ENCODE measurements at regions not wholly inside any gene's neighbourhood (a gene's known extent, or its start where the extent isn't known, plus 50 kb on each side); places are given as distances from the start of the nearest gene placed in this dataset.

- no peak for TF ChIP-seq CTCF (IDR thresholded peaks at IDR 0.05; ENCODE audit: extremely low read depth in 1 of 2, insufficient read depth in 1 of 2, low read depth in 1 of 2, low read length in 2 of 2)
- TF ChIP-seq POLR2A (IDR thresholded peaks at IDR 0.05; ENCODE audit: low read depth, low read length) = no peak
- TF ChIP-seq POLR2AphosphoS5 (IDR thresholded peaks at IDR 0.05; ENCODE audit: insufficient read depth, low read depth, low read length) = no peak
- TF ChIP-seq EZH2 (IDR thresholded peaks at IDR 0.05; ENCODE audit: borderline replicate concordance, low read depth, low read length, severe bottlenecking) = no peak
- no peak for TF ChIP-seq MYC (IDR thresholded peaks at IDR 0.05; ENCODE audit: low read depth, low read length)
- no peak for TF ChIP-seq MAX (IDR thresholded peaks at IDR 0.05; ENCODE audit: insufficient read depth, insufficient read length)
- no peak for TF ChIP-seq FOS (IDR thresholded peaks at IDR 0.05; ENCODE audit: borderline replicate concordance, insufficient read depth, low read length)
- TF ChIP-seq JUN (IDR thresholded peaks at IDR 0.05; ENCODE audit: borderline replicate concordance, insufficient read depth, insufficient read length, low read depth) = no peak
These were observed 615.3 kb downstream of the TOX3 start for GRCh38 chr16:51931653-51932052.

Data from endothelial cell of umbilical vein (primary cell).